Activated T-cell treated with anti-CD3 and anti-CD28 coated beads, Interleukin-2, amount 50 U/mL, for 1 hour (primary cell): ENCODE measurements at regions not wholly inside any gene's neighbourhood (a gene's known extent, or its start where the extent isn't known, plus 50 kb on each side); places are given as distances from the start of the nearest gene placed in this dataset.
"Not testable (repeated sequence)": the region's sequence is repeated elsewhere in the genome, so short reads cannot be mapped to it uniquely, and the experiment has no call there.

Source experiments
- DNase-seq: peaks from one replicate; pipeline ENCODE4 v3.0.0-alpha.2; 2020

- DNase-seq = not testable (repeated sequence)
Measured at GRCh38 chr9:39674437-39675210, 319.2 kb downstream of the SPATA31A1 start.

DNA sequence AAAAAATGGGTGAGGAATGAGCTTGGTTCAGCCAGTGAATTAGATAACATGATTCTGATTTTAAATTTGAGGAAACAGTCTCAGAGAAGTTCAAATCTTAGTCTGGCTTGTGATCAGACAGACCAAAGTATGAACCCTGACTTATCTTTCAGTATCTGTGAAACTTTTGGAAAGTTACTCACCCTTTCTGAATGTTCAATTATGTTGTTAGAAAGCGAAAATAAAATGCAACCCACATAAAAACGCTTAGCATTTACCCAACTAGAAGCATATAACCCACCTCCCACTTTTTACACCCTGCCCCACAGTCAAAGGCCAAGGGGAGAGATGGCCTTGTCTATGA lies 319.7 kb downstream of the SPATA31A1 start:
- not testable (repeated sequence) for DNase-seq

DNA sequence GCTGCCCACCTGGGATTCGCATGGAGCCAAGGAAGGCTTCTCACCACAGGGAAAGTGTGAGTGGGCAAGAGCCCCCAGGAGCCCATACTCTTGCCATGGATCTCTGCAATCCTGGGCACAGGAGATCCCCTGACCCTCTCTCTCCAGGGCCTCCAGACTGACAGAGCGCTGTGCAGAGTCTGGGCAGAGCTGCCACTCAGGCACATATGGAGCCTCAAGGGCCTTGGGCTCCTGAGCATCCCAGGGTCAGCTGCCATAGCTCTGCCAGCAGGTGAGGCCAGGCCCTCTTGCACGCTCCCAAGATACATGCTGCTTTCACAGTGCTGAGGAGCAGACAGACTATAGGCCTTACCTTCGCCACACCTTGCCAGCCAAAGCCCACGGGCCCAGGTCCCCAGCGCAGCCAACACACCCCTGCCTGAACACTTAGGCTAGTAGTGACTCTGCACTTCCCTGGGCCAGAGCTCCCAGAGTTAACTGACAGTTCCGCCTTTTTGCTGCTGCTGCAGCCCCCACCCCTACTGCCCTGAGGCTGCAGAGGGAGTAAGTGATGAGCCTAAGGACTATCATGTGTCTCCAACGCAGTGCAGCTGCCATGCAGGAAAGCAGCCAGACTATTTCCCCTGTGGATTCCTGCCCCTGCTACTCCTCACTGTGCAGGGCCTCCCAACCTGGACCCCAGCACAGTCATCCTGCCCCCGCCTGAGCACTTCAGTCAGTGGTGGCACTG lies 323.2 kb downstream of the SPATA31A1 start:
- not testable (repeated sequence) for DNase-seq

DNA sequence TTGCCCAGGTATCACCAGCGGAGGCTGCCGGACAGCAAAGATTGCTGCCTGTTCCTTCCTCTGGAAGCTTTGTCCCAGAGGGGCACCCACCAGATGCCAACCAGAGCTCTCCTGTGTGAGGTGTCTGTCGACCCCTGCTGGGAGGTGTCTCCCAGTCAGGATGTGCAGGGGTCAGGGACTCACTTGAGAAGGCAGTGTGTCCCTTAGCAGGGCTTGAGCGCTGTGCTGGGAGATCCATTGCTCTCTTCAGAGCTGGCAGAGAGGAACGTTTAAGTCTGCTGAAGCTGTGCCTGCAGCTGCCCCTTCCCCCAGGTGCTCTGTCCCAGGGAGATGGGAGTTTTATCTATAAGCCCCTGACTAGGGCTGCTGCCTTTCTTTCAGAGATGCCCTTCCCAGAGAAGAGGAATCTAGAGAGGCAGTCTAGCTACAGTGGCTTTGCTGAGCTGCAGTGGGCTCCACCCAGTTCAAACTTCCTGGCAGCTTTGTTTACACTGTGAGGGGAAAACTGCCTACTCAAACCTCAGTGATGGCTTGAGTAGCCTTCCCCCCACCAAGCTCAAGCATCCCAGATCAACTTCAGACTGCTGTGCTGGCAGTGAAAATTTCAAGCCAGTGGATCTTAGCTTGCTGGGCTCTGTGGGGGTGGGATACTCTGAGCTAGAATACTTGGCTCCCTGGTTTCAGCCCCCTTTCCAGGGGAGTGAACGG lies 325.4 kb downstream of the SPATA31A1 start:
- DNase-seq = not testable (repeated sequence)

- not testable (repeated sequence) for DNase-seq
Measured at GRCh38 chr9:39728862-39729261, 373.4 kb downstream of the SPATA31A1 start.

DNA sequence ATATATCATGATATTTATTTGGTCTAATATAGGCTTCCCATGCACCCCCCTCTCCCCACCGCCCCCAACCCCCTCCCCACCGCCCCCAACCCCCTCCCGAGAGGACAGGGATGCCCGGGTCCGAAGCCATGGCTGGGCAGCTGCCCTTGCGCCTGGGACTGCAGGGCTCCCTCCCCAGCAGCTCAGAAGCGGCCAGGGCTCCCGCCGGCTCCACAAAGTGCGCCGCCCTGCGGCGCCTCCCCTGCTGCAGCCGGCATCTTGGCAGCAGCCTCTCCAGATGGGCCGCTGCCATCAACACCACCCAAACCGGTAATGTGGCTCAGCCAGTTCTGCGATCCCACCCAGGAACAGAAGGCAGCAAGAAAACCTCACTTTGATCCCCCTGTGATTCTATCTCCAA lies 389.4 kb downstream of the SPATA31A1 start:
- DNase-seq = not testable (repeated sequence)

- DNase-seq = not testable (repeated sequence)
Measured at GRCh38 chr9:39775570-39775969, 420.1 kb downstream of the SPATA31A1 start.

- DNase-seq = peak; percentile 64
Measured at GRCh38 chr9:39791356-39791755, 435.9 kb downstream of the SPATA31A1 start.

DNA sequence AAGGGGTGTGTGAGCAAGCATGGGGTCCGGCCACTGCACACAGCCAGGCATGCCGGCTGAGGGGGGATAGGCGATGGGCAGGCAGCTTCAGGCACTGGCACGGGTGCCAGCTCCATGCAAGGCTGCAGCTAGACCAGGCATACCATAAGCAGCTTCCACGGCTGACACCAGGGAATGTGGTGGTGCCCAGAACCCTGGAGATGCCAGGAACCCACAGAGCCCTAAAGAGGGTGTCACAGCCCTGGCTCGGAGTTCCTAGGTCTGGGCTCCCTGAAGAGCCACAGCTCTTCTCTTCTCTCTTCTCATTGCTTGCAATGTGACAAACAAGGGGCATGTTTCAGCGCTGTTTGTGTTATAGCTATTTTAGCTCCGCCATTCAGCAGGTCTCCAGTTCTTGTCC lies 442.5 kb downstream of the SPATA31A1 start:
- DNase-seq = not testable (repeated sequence)

DNA sequence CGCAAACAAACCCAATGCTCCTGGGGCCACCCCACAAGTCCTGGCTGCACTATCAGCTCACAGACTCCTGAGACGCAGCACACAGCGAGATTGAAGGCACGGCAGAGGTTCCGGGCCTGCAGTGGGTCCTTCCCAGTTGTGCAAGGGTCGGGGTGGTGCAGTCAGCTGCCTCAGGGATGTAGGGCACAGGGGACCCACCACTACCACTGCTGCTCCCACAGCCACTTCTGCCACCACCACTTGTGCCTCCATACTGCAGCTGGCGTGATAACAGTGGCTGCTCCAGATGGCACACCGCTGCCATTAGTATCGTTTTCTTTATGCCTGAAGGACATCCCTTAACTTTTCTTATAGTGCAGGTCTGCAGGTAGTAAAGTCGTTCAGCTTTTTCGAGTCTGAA lies 443.8 kb downstream of the SPATA31A1 start:
- DNase-seq = not testable (repeated sequence)

GRCh38 chr9:39802561-39802960 lies 447.1 kb downstream of the SPATA31A1 start:
- DNase-seq = not testable (repeated sequence)

GRCh38 chr9:39809401-39810226 lies 454.1 kb downstream of the SPATA31A1 start:
- DNase-seq = peak; percentile 75

DNA sequence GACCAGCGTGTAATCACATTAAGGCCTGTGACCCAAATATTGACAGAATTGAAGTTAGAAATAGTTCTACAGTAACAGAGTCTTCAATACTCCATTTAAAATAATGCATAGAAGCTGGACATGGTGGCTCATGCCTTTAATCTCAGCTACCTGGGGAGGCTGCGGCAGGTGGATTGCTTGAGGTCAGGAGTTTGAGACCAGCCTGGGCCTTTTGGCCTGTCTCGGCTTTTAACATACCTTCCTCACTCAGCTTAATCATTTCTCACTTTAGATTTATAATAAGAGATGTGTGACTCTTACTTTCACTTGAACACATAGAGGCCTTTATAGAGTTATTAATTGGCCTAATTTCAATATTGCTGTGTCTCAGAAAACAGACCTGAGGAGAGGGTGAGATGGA lies 454.9 kb downstream of the SPATA31A1 start:
- not testable (repeated sequence) for DNase-seq

DNA sequence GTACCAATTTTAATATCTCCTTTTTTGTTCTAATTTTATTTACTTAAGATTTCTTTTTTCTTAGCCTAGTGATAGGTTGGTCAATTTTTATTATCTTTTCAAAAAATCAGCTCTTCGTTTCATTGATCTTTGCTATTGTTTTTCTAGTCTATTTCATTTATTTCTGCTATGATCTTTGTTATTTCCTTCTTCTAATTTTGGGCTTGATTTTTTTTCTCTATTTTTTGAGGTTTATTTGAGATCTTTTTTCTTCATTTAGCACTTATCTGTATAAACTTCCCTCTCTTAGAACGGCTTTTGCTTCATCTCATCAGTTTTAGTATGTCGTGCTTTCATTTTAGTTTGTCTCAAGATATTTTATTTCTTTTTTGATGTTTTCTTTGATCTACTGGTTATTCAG lies 456.1 kb downstream of the SPATA31A1 start:
- not testable (repeated sequence) for DNase-seq

- DNase-seq = not testable (repeated sequence)
Measured at GRCh38 chr9:39828457-39828856, 473.0 kb downstream of the SPATA31A1 start.
